ENCODE measurements at regions not wholly inside any gene's neighbourhood (a gene's known extent, or its start where the extent isn't known, plus 50 kb on each side); places are given as distances from the start of the nearest gene placed in this dataset.
"Not testable (repeated sequence)": the region's sequence is repeated elsewhere in the genome, so short reads cannot be mapped to it uniquely, and the experiment has no call there.

DNA sequence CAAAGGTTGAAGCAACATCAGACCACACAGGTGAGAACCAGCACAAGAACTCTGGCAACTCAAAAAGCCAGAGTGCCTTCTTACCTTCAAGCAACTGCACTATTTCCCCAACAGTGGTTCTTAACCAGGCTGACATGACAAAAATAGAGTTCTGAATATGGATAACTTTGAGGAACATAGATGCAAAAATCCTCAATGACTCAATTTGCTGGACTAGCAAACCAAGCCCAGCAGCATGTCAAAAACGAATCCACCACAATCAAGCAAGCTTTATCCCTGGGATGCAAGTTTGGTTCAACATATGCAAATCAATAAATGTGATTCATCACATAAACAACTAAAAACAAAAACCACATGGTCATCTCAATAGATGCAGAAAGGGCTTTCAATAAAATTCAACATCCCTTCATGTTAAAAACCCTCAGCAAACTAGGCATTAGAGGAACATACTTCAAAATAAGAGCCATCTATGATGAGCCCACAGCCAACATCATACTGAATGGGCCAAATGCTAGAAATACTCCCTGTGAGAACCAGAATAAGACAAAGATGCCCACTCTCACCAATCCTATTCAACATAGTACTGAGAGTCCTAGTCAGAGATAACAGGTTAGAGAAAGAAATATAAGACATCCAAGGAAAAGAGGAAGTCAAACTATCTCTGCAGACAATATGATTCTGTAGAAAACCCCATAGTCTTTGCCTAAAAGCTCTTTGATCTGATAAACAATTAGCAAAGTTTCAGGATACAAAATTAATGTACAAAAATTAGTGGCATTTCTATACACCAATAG, 110.5 kb upstream of the NBPF19 start:
- H2AFZ ChIP-seq; H3K36me3 ChIP-seq (ENCODE audit: low read depth); POLR2A ChIA-PET (ENCODE audit: unreplicated experiment); H3K4me2 ChIP-seq; H3K4me3 ChIP-seq; H3K79me2 ChIP-seq (ENCODE audit: low read depth); H3K27ac ChIP-seq; H4K20me1 ChIP-seq (ENCODE audit: insufficient read depth); CTCF ChIA-PET; H3K9me2 ChIP-seq (ENCODE audit: insufficient read depth); H3K27me3 ChIP-seq (ENCODE audit: insufficient read depth, low read depth); DNase-seq; BruUV-seq (replicated peaks); H3F3A ChIP-seq (ENCODE audit: insufficient read depth, low read depth); intact Hi-C loops (cut with micrococcal nuclease; ENCODE audit: unreplicated experiment); H3K4me1 ChIP-seq (replicated peaks; ENCODE audit: insufficient read depth); H3K9me3 ChIP-seq (ENCODE audit: insufficient read depth, low read depth): not testable (repeated sequence)

DNA sequence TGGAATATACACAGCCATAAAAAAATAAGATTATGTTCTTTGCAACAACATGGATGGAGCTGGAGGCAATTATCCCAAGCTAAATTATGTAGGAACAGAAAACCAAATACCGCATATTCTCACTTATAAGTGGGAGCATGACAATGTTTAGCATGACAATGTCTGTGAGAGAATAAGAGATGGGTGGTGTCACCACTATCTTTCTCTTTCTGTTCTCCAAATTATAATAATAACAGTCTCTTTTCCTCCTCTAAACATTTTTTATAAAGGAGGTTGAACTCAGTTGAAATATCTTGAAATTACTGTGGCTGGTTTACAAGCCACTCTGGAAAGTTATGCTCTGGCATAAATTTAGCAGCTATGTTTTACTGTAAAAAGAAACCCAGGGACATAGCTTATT, 108.4 kb upstream of the NBPF19 start:
- H4K20me1 ChIP-seq (ENCODE audit: insufficient read depth); H3K9me3 ChIP-seq (ENCODE audit: insufficient read depth, low read depth); H3F3A ChIP-seq (ENCODE audit: insufficient read depth, low read depth); BruUV-seq (replicated peaks); H3K27me3 ChIP-seq (ENCODE audit: insufficient read depth, low read depth); H3K9me2 ChIP-seq (ENCODE audit: insufficient read depth); H3K36me3 ChIP-seq (ENCODE audit: low read depth); intact Hi-C loops (cut with micrococcal nuclease; ENCODE audit: unreplicated experiment); DNase-seq; POLR2A ChIA-PET (ENCODE audit: unreplicated experiment); H3K4me2 ChIP-seq; H3K4me1 ChIP-seq (replicated peaks; ENCODE audit: insufficient read depth); H2AFZ ChIP-seq; H3K4me3 ChIP-seq; H3K27ac ChIP-seq; H3K79me2 ChIP-seq (ENCODE audit: low read depth); CTCF ChIA-PET: not testable (repeated sequence)

DNA sequence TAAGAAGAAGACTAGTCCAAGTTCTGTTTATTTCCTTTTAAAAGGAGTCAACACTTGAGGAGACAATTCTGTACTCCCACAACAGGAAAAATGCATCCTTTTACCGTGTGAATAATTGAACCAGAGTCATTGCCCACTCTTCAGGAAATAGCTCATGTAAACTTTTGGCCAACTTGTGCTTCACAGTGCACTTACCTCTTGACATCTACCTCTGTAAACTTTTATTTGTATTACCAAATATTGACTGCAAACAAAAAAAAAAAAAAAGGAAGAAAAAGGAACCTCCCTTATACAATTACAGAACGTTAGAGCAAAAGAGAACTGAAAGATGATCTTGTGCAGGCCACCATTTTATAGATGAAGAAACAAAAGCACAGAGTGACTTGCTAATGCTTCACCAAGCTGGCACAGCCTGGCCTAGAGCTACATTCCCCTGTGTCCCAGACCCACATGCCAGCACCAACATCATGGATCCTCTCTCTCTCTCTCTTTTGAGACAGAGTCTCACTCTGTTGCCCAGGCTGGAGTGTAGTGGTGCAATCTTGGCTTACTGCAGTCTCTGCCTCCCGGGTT, 107.3 kb upstream of the NBPF19 start:
- H4K20me1 ChIP-seq (ENCODE audit: insufficient read depth); H3K27me3 ChIP-seq (ENCODE audit: insufficient read depth, low read depth); H3K79me2 ChIP-seq (ENCODE audit: low read depth); intact Hi-C loops (cut with micrococcal nuclease; ENCODE audit: unreplicated experiment); H3K4me1 ChIP-seq (replicated peaks; ENCODE audit: insufficient read depth); POLR2A ChIA-PET (ENCODE audit: unreplicated experiment); BruUV-seq (replicated peaks); H3K9me2 ChIP-seq (ENCODE audit: insufficient read depth); H3K27ac ChIP-seq; H3K36me3 ChIP-seq (ENCODE audit: low read depth); H3K9me3 ChIP-seq (ENCODE audit: insufficient read depth, low read depth); H3K4me2 ChIP-seq; H3K4me3 ChIP-seq; H2AFZ ChIP-seq; DNase-seq; CTCF ChIA-PET; H3F3A ChIP-seq (ENCODE audit: insufficient read depth, low read depth): not testable (repeated sequence)

DNA sequence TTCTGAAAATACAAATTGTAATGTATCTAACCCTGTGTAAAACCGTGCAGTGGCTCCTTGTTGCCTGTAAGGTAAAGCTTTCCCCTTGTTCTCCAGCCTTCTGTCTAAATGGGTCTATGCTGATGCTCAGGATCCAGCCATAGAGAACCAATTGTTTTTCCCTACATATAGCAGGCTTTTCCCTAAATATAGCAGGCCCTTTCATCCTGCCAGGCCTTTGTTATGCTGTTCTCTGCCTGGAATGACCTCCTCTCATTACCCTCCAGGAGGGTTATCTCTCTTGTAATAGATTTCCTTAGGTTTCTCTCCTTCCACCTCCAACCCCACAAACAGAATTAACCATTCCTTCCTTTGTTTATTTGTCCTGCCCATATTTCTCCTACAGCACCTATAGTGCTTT, 106.5 kb upstream of the NBPF19 start:
- H3K9me3 ChIP-seq (ENCODE audit: insufficient read depth, low read depth); H3K27ac ChIP-seq; H3K79me2 ChIP-seq (ENCODE audit: low read depth); DNase-seq; H3K4me3 ChIP-seq; POLR2A ChIA-PET (ENCODE audit: unreplicated experiment); BruUV-seq (replicated peaks); H3K9me2 ChIP-seq (ENCODE audit: insufficient read depth); H3K4me1 ChIP-seq (replicated peaks; ENCODE audit: insufficient read depth); H3K27me3 ChIP-seq (ENCODE audit: insufficient read depth, low read depth); H4K20me1 ChIP-seq (ENCODE audit: insufficient read depth); H2AFZ ChIP-seq; H3K4me2 ChIP-seq; CTCF ChIA-PET; H3F3A ChIP-seq (ENCODE audit: insufficient read depth, low read depth); H3K36me3 ChIP-seq (ENCODE audit: low read depth); intact Hi-C loops (cut with micrococcal nuclease; ENCODE audit: unreplicated experiment): not testable (repeated sequence)

- H3K4me3 ChIP-seq; H3K36me3 ChIP-seq (ENCODE audit: low read depth); H3K79me2 ChIP-seq (ENCODE audit: low read depth); H3K9me2 ChIP-seq (ENCODE audit: insufficient read depth); BruUV-seq (replicated peaks); H2AFZ ChIP-seq; DNase-seq; H3K4me1 ChIP-seq (replicated peaks; ENCODE audit: insufficient read depth); H3K27ac ChIP-seq; H3K27me3 ChIP-seq (ENCODE audit: insufficient read depth, low read depth); H3K9me3 ChIP-seq (ENCODE audit: insufficient read depth, low read depth); H3K4me2 ChIP-seq; CTCF ChIA-PET; H3F3A ChIP-seq (ENCODE audit: insufficient read depth, low read depth); POLR2A ChIA-PET (ENCODE audit: unreplicated experiment); intact Hi-C loops (cut with micrococcal nuclease; ENCODE audit: unreplicated experiment); H4K20me1 ChIP-seq (ENCODE audit: insufficient read depth): not testable (repeated sequence)
These were observed 105.8 kb upstream of the NBPF19 start for GRCh38 chr1:149369081-149369480.

- H2AFZ ChIP-seq; H3K9me2 ChIP-seq (ENCODE audit: insufficient read depth); H3K79me2 ChIP-seq (ENCODE audit: low read depth); DNase-seq; H3K4me3 ChIP-seq; H3K4me2 ChIP-seq; H3K4me1 ChIP-seq (replicated peaks; ENCODE audit: insufficient read depth); H3K9me3 ChIP-seq (ENCODE audit: insufficient read depth, low read depth); CTCF ChIA-PET; H3K27me3 ChIP-seq (ENCODE audit: insufficient read depth, low read depth); H3K27ac ChIP-seq; H3K36me3 ChIP-seq (ENCODE audit: low read depth); H3F3A ChIP-seq (ENCODE audit: insufficient read depth, low read depth); H4K20me1 ChIP-seq (ENCODE audit: insufficient read depth); BruUV-seq (replicated peaks); intact Hi-C loops (cut with micrococcal nuclease; ENCODE audit: unreplicated experiment); POLR2A ChIA-PET (ENCODE audit: unreplicated experiment): not testable (repeated sequence)
These were observed 102.9 kb upstream of the NBPF19 start for GRCh38 chr1:149371955-149372354.

DNA sequence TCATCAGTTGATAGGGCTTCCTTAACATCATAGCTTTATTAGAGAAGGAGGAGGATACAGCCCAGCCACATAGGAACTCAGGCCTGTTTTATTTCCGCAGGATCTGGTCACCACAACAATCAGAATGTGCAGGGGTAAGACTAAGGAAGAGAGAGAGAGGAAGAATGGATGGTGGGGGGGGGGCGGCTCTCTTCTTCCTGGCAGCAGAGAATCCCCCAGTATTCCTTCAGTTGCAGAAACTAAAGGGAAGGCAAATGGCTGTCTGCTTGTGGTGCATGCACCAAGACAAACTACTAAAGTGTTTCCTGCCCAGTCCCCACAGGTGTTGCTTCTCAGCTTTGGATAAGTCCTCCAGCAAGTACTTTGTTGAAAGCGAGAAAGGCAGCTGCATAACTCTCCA, 96.4 kb upstream of the NBPF19 start:
- H3K4me1 ChIP-seq (replicated peaks; ENCODE audit: insufficient read depth); H3K27me3 ChIP-seq (ENCODE audit: insufficient read depth, low read depth); H3K4me2 ChIP-seq; H3K27ac ChIP-seq; CTCF ChIA-PET; intact Hi-C loops (cut with micrococcal nuclease; ENCODE audit: unreplicated experiment); H3K36me3 ChIP-seq (ENCODE audit: low read depth); H3K79me2 ChIP-seq (ENCODE audit: low read depth); H3K4me3 ChIP-seq; H4K20me1 ChIP-seq (ENCODE audit: insufficient read depth); H3K9me3 ChIP-seq (ENCODE audit: insufficient read depth, low read depth); H3K9me2 ChIP-seq (ENCODE audit: insufficient read depth); DNase-seq; POLR2A ChIA-PET (ENCODE audit: unreplicated experiment); BruUV-seq (replicated peaks); H2AFZ ChIP-seq; H3F3A ChIP-seq (ENCODE audit: insufficient read depth, low read depth): not testable (repeated sequence)

All from PC-9 (cell line).